Adipocyte (in vitro differentiated cells): ENCODE measurements at regions not wholly inside any gene's neighbourhood (a gene's known extent, or its start where the extent isn't known, plus 50 kb on each side); places are given as distances from the start of the nearest gene placed in this dataset.
A peak's percentile ranks its signal among the peaks of the same experiment; 100 is the strongest.

Source experiments
- DNase-seq: peaks from one replicate; pipeline ENCODE4 v3.0.0-alpha.2; 2015; ENCODE audit warnings: low read depth
- H3K27me3 ChIP-seq: replicated peaks from 2 replicates; pipeline ENCODE4 v1.7.0; 2013; ENCODE audit warnings: mild to moderate bottlenecking, low read length, moderate library complexity; ENCODE audit not compliant: control insufficient read depth, insufficient read depth
- H3K36me3 ChIP-seq: 2 replicates; pipeline ENCODE4 v1.7.0; 2013; ENCODE audit warnings: low read length, mild to moderate bottlenecking, moderate library complexity; ENCODE audit not compliant: control insufficient read depth, insufficient read depth, severe bottlenecking
- H3K4me1 ChIP-seq: 2 replicates; pipeline ENCODE4 v1.7.0; 2013; ENCODE audit warnings: mild to moderate bottlenecking, low read length, moderate library complexity; ENCODE audit not compliant: control insufficient read depth, insufficient read depth
- H3K4me3 ChIP-seq: 2 replicates; pipeline ENCODE4 v1.7.0; 2013; ENCODE audit warnings: mild to moderate bottlenecking, low read length, moderate library complexity
- H3K9ac ChIP-seq: 2 replicates; pipeline ENCODE4 v1.7.0; 2013; ENCODE audit warnings: mild to moderate bottlenecking, low read length, moderate library complexity
- H3K9me3 ChIP-seq: 2 replicates; pipeline ENCODE4 v1.7.0; 2013; ENCODE audit warnings: mild to moderate bottlenecking, low read length, moderate library complexity; ENCODE audit not compliant: control insufficient read depth

DNA sequence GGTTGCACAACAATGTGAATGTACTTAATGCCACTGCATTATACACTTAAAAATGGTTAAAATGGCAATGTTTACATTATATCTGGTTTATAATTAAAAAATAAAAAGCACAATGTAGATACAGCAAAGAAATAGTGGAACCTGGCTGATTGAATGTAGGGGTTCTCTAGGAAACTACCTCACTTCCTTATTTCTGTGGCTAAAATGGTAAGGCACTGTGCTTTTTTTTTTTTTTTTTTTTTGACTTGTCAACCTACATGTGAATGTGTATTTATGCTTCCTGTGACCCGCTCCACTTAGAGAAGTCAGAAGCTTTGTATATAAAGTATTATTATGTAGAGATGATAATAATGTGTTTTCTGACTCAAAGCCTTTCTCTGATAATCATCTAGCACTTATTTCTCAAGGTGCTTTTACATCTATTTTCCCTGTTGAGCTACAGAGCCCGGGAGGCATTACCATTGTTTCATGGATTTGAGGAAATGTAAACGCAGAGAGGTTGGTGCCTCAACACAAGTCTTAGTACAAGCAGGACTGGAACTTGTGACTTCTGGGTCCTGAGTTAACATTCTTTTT is 55.0 kb downstream of the SOX4 start:
- Histone ChIP-seq H3K36me3 (no peaks in the 10 kb centered on the region), H3K9ac (no peak overlapping the region), H3K9me3 (no peaks in the 10 kb centered on the region), H3K27me3 (no peaks in the 10 kb centered on the region), H3K4me1 (no peaks in the 10 kb centered on the region), H3K4me3 (no peak overlapping the region)
- no peak for DNase-seq

DNA sequence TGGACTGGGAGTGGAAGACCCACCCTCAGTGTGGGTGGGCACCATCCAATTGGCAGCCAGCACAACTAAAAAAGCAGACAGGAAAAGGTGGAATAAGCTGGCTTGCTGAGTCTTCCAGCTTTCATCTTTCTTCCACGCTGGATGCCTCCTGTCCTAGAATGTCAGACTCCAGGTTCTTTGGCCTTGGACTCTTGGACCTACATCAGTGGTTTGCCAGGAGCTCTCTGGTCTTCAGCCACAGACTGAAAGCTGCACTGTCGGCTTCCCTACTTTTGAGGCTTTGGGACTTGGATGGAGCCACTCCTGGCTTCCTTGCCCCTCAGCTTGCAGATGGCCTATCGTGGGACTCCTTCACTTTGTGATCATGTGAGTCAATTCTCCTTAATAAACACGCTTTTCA is 59.8 kb downstream of the SOX4 start:
- no peaks in the 10 kb centered on the region for H3K4me1 ChIP-seq
- no peak for DNase-seq
- no peaks in the 10 kb centered on the region for H3K9me3 ChIP-seq
- no peaks in the 10 kb centered on the region for H3K36me3 ChIP-seq
- no peak overlapping the region for H3K9ac ChIP-seq
- H3K4me3 ChIP-seq: no peak overlapping the region
- H3K27me3 ChIP-seq: no peaks in the 10 kb centered on the region

DNA sequence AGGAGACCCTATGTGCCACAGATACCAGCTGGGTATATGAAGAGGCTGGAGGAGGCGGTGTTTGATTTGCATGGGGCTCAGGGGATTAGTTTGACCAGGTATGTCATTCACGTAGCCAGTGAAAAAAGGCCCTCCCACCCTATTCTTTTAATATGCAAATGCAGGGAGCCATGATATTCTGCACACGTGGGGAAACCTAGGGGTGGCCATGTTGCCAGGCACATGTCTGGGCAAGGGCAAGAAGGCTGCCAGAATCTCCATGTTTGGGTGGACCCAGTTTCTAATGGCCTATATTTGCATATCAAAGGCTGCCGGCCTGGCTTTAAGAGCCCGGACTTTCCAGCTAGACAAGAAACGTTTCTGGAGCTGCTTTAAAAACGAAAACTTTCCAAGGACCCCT is 60.4 kb downstream of the SOX4 start:
- H3K9me3 ChIP-seq: no peaks in the 10 kb centered on the region
- no peaks in the 10 kb centered on the region for H3K36me3 ChIP-seq
- no peaks in the 10 kb centered on the region for H3K27me3 ChIP-seq
- no peak overlapping the region for H3K4me3 ChIP-seq
- DNase-seq: no peak
- no peaks in the 10 kb centered on the region for H3K4me1 ChIP-seq
- no peak overlapping the region for H3K9ac ChIP-seq

DNA sequence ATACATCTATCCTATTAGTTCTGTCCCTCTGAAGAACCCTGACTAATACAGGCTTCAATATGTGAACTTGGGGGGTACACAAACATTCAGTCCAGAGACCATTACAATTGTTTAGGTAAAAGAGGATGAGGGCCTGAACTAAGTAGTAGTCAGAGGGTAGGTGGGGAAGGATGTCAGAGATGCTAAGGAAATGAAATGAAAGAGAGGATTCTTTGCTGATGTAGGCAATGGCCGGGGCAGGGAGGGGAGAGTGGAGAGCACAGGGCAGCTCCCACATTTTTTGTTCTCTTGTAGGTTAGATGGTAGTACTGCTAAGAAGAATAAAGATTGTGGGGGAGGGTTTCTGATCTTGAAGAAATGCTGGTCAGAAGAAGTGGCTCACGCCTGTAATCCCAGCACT is 60.8 kb downstream of the SOX4 start:
- no peak overlapping the region for H3K9ac ChIP-seq
- no peaks in the 10 kb centered on the region for H3K9me3 ChIP-seq
- H3K36me3 ChIP-seq: no peaks in the 10 kb centered on the region
- H3K4me3 ChIP-seq: no peak overlapping the region
- H3K4me1 ChIP-seq: no peaks in the 10 kb centered on the region
- no peak for DNase-seq
- H3K27me3 ChIP-seq: no peaks in the 10 kb centered on the region

DNA sequence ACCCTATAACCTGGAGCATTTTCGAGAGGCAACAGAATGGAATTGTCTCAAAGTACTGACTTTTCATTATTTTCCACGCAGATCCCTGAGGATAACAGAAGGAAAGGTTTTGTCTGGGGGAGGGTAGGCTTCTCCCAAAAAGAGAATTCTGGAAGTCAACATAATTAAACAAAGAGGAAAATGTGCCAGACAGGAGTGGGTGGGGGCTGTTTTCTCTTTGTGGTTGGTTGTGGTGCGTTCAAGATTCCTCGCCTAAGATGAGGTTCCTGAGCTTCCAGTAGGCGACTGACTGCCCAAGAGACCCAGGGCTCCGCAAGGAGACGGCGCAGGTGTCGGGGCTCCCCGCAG is 70.4 kb downstream of the SOX4 start:
- H3K27me3 ChIP-seq: peaks cover 44% of the 10 kb centered on the region
- H3K4me3 ChIP-seq: peak overlapping the region; percentile 74

DNA sequence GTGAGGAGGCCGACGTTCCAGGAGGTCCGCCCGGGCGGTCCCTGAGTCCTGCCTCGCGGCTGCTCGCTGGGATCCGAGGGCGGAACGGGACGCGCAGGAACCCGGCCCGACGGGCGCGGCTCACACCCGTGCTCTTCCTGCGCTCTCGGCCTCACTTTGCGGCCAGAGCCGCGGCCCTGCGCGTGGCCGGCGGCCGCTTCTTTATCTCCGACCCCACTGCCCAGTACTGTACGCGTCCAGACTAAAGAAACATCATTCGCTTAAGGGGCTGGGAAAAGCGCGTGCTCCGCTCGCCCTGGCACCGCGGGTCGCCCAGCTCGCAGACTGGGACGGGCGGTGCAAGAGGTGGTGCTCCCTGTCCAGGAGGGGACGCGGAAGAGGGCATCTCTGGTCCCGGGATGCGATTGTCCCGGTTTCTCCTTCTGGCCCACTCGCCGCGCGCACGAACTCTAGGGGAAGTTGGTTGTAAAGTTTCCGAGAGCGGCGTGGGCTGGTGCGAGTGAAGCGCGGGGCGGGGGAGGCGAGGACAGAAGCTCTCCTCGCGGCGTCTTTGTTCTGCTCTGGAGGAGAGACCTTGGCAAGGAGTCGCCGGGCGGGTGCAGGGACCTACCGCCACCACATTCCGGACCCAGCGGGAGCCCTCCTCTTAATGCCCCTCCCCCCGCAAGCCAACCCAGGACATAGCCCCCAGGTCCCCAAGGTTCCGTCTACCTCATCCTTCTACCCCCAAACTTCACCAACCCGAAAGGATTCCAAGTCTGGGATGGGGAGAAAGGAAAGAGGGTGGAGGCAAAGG is 71.0 kb downstream of the SOX4 start:
- Histone ChIP-seq H3K9me3 (no peaks in the 10 kb centered on the region), H3K4me3 (peak overlapping the region; percentile 74), H3K9ac (no peak overlapping the region), H3K4me1 (peaks cover 16% of the 10 kb centered on the region), H3K27me3 (peaks cover 44% of the 10 kb centered on the region), H3K36me3 (no peaks in the 10 kb centered on the region)
- peak; percentile 66 for DNase-seq

More for the DNA sequence above, 70.4 kb downstream of the SOX4 start:
- no peak overlapping the region for H3K9ac ChIP-seq
- DNase-seq: no peak
- no peaks in the 10 kb centered on the region for H3K9me3 ChIP-seq
- peaks cover 16% of the 10 kb centered on the region for H3K4me1 ChIP-seq
- H3K36me3 ChIP-seq: no peaks in the 10 kb centered on the region

DNA sequence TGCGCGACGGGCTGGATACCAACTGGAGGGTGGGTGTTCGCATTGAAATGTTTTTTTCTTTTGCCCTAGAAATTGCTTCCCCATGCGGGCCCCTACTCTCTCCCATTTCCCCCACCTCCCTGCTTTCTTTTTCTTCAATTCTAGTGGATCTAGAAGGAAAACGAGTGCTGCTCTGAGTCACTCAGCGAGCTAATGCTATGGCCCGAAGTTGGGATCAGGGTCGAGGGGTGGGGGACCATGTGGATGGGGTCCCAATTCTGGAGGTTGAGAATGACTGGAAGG is 71.5 kb downstream of the SOX4 start:
- DNase-seq: peak; percentile 25
- no peaks in the 10 kb centered on the region for H3K9me3 ChIP-seq
- peak overlapping the region; percentile 74 for H3K4me3 ChIP-seq
- H3K36me3 ChIP-seq: no peaks in the 10 kb centered on the region
- peaks cover 44% of the 10 kb centered on the region for H3K27me3 ChIP-seq
- no peak overlapping the region for H3K9ac ChIP-seq
- H3K4me1 ChIP-seq: peaks cover 16% of the 10 kb centered on the region

DNA sequence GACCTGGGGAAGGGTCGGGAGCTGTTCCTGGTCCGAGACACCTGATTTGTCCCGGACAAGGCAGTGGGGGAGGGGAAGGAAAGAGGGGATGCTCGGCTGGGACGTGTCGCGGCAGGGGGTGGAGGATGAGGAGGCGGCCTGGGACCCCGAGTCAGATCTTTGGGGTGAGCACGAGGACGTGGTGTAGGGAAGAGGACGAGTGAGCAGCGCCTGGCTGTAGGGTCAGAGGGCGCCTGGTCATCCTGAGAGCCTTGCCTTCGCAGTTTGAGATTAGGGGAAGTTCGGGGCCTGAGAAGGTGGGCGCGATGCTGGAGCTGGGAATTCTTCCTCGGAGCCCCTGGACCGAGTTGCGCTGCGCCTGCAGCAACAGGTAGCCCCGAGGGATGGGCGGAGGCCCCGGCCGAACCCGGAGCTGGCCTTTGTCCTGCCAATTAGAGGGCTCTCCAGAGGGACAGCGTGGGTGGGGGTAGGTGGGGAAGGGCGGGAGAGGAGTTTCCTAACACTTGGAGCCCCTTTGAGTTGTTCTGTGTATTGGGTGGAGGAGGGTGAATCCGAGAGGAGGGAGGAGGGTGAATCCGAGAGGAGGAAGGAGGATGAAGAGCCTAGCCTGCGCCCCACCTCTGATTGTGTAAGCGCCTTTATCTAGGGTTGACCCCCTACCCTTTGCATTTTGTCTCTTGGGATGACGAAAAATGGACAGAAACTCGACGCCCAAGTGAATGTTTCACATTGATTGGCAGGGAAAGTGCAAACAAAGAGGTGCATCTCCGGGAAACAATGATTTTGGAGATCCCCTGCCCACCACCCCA is 72.0 kb downstream of the SOX4 start:
- DNase-seq: no peak
- peaks cover 44% of the 10 kb centered on the region for H3K27me3 ChIP-seq

DNA sequence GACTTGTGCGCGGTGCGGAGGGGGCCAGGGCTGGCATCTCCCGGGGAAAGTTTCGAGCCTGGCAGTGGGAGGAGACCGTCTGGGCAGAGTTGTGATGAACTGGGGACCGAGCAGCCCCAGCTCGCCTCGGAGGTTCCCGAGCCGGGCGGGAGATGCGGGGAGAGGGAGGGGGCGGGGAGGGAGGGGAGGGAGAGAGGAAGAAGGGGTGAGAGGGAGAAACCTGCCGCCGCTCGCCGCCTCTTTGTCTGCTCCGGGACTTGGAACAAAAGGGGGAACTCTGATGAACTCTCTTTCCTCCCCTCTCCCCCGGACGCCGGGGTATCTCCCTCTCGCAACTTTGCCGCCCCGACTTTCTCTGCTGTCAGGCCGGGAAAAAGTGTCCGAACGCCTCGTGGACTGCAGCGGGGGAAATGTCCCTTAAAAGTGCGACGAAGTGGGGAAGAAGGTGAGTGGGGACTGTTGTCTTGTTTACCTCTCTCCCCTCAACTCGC is 72.7 kb downstream of the SOX4 start:
- Histone ChIP-seq H3K27me3 (peaks cover 44% of the 10 kb centered on the region), H3K4me3 (peak overlapping the region; percentile 58), H3K9me3 (no peaks in the 10 kb centered on the region), H3K4me1 (peaks cover 16% of the 10 kb centered on the region), H3K9ac (no peak overlapping the region), H3K36me3 (no peaks in the 10 kb centered on the region)
- DNase-seq: peak; percentile 27

More for the DNA sequence above, 72.0 kb downstream of the SOX4 start:
- Histone ChIP-seq H3K9ac (no peak overlapping the region), H3K9me3 (no peaks in the 10 kb centered on the region), H3K4me3 (peak overlapping the region; percentile 49), H3K36me3 (no peaks in the 10 kb centered on the region), H3K4me1 (peaks cover 16% of the 10 kb centered on the region)

DNA sequence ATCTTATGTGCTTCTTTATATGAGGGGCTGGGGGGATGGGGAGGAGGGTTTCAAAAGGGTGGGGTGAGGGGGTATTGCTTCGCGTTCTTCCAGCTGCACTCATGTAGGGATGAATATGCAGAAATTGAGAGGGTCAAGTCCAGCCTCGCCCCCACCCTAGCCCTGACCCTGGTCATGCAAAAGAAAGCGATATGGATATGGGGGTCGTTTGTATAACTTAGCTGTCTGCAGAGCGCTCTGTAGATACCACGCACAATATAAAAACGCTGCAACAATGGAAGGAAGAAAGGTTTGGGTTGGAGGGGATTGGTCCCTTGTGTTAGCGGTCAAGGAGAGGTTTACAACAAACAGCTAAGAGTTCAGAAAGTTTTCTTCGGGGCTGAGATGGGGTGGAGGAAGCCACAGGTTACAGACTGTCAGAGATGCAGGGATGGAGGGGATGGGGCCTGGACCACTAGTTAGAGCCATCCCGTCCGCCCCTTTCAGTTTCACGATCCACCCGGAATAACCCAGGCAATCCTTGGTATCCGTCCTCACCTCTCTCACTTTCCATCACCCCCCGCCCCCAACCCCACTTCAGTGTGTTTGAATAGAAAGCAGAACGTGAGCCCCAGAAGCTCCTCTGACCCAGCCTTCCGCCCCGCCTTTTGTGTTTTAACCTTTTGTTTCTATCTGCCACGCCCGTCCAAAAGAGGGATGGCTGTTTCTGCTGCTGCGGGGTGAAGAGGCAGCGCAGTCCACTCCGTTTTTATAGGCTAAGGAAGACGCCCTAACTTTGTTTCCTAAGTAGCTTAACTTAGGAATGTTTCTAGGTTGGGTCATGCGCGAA is 73.5 kb downstream of the SOX4 start:
- no peak overlapping the region for H3K4me3 ChIP-seq
- no peaks in the 10 kb centered on the region for H3K9me3 ChIP-seq
- no peaks in the 10 kb centered on the region for H3K36me3 ChIP-seq
- peaks cover 43% of the 10 kb centered on the region for H3K27me3 ChIP-seq
- DNase-seq: no peak
- peaks cover 16% of the 10 kb centered on the region for H3K4me1 ChIP-seq
- H3K9ac ChIP-seq: no peak overlapping the region

DNA sequence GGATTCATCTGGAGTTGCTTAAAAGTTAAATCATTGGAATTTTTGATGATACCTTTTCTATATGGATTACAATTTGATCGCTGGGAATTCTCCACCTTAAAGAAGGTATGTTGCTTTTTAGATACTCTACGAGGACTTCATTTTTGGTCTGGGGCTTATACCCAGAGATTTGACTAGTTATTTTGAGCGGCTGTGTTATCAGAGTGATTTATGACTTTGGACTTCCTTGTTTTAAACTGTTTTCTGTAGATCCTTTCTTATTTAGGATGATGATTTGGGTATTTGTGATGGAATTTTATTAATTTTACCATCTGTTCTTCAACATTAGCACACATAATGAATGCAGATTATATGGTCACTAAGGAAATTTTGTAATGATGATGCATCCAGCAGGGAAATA is 75.2 kb downstream of the SOX4 start:
- DNase-seq: no peak
- Histone ChIP-seq H3K9ac (no peak overlapping the region), H3K4me3 (no peak overlapping the region), H3K27me3 (peaks cover 26% of the 10 kb centered on the region), H3K36me3 (no peaks in the 10 kb centered on the region), H3K9me3 (no peaks in the 10 kb centered on the region), H3K4me1 (peaks cover 16% of the 10 kb centered on the region)
